Neural progenitor cell (in vitro differentiated cells): ENCODE measurements at regions not wholly inside any gene's neighbourhood (a gene's known extent, or its start where the extent isn't known, plus 50 kb on each side); places are given as distances from the start of the nearest gene placed in this dataset.

Experiments
- DNase-seq: peaks from one replicate; pipeline ENCODE4 v3.0.0-alpha.2; 2016; ENCODE audit warnings: low spot score
- H2AFZ ChIP-seq: fragments of 200-600 bp; sonication (generic); replicated peaks from 2 replicates; pipeline ENCODE4 v1.6.1; 2016; ENCODE audit warnings: antibody characterized with exemption
- H3F3A ChIP-seq: fragments of 200-600 bp; sonication (generic); 2 replicates; pipeline ENCODE4 v1.6.1; 2016; ENCODE audit warnings: antibody characterized with exemption, low read depth
- H3K27ac ChIP-seq: fragments of 200-600 bp; sonication (generic); 2 replicates; pipeline ENCODE4 v1.5.1; 2016; ENCODE audit warnings: mild to moderate bottlenecking
- H3K27me3 ChIP-seq: fragments of 200-600 bp; sonication (generic); 2 replicates; pipeline ENCODE4 v1.6.1; 2016; ENCODE audit warnings: mild to moderate bottlenecking, moderate library complexity
- H3K36me3 ChIP-seq: fragments of 200-600 bp; sonication (generic); 2 replicates; pipeline ENCODE4 v1.5.1; 2016
- H3K4me1 ChIP-seq: fragments of 200-600 bp; sonication (generic); 2 replicates; pipeline ENCODE4 v1.6.1; 2016; ENCODE audit warnings: mixed run types
- H3K4me2 ChIP-seq: fragments of 200-600 bp; sonication (generic); 2 replicates; pipeline ENCODE4 v1.6.1; 2016
- H3K4me3 ChIP-seq: fragments of 200-600 bp; sonication (generic); 2 replicates; pipeline ENCODE4 v1.5.1; 2016
- H3K79me2 ChIP-seq: fragments of 200-600 bp; sonication (generic); 2 replicates; pipeline ENCODE4 v1.6.1; 2016; ENCODE audit warnings: low read depth
- H3K9ac ChIP-seq: fragments of 200-600 bp; sonication (generic); 2 replicates; pipeline ENCODE4 v1.6.1; 2016
- H3K9me3 ChIP-seq: fragments of 200-600 bp; sonication (generic); 2 replicates; pipeline ENCODE4 v1.5.1; 2016; ENCODE audit warnings: low read depth
- H4K20me1 ChIP-seq: fragments of 200-600 bp; sonication (generic); 2 replicates; pipeline ENCODE4 v1.6.1; 2016; ENCODE audit warnings: low read depth
- H3K27ac Mint-ChIP-seq: 3 replicates; pipeline ENCODE4 v1.8.0; 2021; ENCODE audit warnings: mixed read lengths
- H3K27me3 Mint-ChIP-seq: 2 replicates; pipeline ENCODE4 v1.8.0; 2022; ENCODE audit warnings: low read depth, mild to moderate bottlenecking, inconsistent platforms, moderate library complexity, mixed read lengths; ENCODE audit not compliant: insufficient read depth
- H3K36me3 Mint-ChIP-seq: 3 replicates; pipeline ENCODE4 v1.8.0; 2021; ENCODE audit warnings: mixed read lengths
- H3K4me1 Mint-ChIP-seq: 3 replicates; pipeline ENCODE4 v1.8.0; 2021; ENCODE audit warnings: mixed read lengths
- H3K4me3 Mint-ChIP-seq: 3 replicates; pipeline ENCODE4 v1.8.0; 2021; ENCODE audit warnings: mild to moderate bottlenecking, moderate library complexity, mixed read lengths
- H3K9me3 Mint-ChIP-seq: 3 replicates; pipeline ENCODE4 v1.8.0; 2020; ENCODE audit warnings: mixed read lengths
- EZH2 ChIP-seq: fragments of 200-600 bp; sonication (generic); IDR thresholded peaks from 2 replicates; pipeline ENCODE4 v1.6.1; 2017; ENCODE audit warnings: antibody characterized with exemption, mild to moderate bottlenecking, moderate library complexity
- EZH2phosphoT487 ChIP-seq: fragments of 200-600 bp; sonication (generic); IDR thresholded peaks from 2 replicates; pipeline ENCODE4 v1.6.1; 2017; ENCODE audit warnings: antibody characterized with exemption
- TF ChIP-seq, protein P1 (sequence below): fragments of 200-600 bp; sonication (generic); IDR thresholded peaks from 2 replicates; pipeline ENCODE4 v1.5.1; 2017; ENCODE audit warnings: antibody characterized with exemption, mild to moderate bottlenecking

DNA sequence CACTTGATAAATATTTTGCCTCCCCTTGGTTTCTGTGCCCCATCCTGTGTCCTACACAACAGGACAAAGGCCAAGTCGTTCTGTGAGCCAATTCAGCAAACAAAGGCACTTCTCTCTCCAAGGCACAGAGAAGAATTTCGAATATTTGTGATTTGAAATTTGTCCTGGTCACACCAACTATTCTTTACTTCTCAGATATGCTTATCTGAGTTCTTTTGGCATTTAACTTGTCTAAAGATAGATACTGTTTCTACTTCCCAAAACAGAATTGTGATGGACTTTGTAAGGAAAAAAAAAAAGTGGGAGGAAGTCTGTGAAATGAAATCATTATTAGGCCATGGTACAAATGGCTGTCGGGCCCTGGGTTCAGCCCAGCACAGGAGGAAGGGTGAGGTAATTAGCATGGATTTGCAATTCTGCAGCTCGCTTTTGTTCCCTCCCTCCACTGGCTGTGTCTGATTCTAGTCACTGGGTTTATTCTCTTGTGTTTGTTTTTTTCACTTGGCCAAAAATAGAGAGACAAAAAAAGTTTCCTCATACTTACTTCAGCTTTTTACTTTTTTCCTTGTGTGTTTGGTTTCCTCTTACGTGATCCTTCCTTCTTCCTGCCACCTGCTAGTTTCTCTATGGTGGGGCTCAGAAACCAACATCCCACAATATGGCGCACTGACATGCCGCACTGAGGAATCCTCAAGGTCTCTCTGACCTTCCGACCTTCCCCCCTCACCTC, 108.2 kb upstream of the MKLN1 start:
- TF ChIP-seq EZH2 (no peak), EZH2phosphoT487 (no peak)
- TF ChIP-seq, protein P1, sequence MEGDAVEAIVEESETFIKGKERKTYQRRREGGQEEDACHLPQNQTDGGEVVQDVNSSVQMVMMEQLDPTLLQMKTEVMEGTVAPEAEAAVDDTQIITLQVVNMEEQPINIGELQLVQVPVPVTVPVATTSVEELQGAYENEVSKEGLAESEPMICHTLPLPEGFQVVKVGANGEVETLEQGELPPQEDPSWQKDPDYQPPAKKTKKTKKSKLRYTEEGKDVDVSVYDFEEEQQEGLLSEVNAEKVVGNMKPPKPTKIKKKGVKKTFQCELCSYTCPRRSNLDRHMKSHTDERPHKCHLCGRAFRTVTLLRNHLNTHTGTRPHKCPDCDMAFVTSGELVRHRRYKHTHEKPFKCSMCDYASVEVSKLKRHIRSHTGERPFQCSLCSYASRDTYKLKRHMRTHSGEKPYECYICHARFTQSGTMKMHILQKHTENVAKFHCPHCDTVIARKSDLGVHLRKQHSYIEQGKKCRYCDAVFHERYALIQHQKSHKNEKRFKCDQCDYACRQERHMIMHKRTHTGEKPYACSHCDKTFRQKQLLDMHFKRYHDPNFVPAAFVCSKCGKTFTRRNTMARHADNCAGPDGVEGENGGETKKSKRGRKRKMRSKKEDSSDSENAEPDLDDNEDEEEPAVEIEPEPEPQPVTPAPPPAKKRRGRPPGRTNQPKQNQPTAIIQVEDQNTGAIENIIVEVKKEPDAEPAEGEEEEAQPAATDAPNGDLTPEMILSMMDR = no peak
- no peaks in the 10 kb centered on the region for H3K36me3 Mint-ChIP-seq

DNA sequence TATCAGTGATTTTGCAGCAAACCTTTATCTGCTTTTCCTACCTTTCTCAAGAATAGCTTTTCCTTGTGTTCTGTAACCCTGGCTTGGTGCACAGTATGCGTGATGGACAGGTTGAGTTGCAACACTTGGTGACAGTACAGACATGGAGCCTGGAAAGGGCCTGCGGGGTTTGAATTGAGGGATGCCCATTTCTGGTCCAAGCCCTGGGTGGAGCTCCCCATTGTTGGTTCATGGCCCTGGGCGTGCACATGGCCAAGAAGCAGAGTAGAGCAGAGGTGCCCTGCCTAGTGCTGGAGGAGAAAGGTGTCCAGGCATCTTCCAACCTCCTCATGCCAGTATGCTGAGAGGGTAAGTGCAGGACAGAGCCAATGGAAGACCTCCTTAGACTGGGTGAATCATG, 106.6 kb upstream of the MKLN1 start:
- H3K27ac Mint-ChIP-seq = no peak overlapping the region
- no peaks in the 10 kb centered on the region for H3K27me3 Mint-ChIP-seq
- Histone ChIP-seq H3K27ac (no peak overlapping the region), H3K9ac (no peak overlapping the region), H3K79me2 (no peaks in the 10 kb centered on the region), H3K4me3 (no peak overlapping the region), H3K4me1 (peaks cover 16% of the 10 kb centered on the region), H3F3A (no peaks in the 10 kb centered on the region), H2AFZ (no peak overlapping the region), H3K4me2 (no peak overlapping the region), H4K20me1 (no peaks in the 10 kb centered on the region), H3K27me3 (no peaks in the 10 kb centered on the region), H3K9me3 (no peaks in the 10 kb centered on the region), H3K36me3 (no peaks in the 10 kb centered on the region)
- TF ChIP-seq EZH2 = no peak
- no peak for TF ChIP-seq EZH2phosphoT487
- TF ChIP-seq, protein P1 = no peak
- H3K4me1 Mint-ChIP-seq = peaks cover 18% of the 10 kb centered on the region
- no peak overlapping the region for H3K4me3 Mint-ChIP-seq
- H3K36me3 Mint-ChIP-seq = no peaks in the 10 kb centered on the region
- DNase-seq = no peak
- H3K9me3 Mint-ChIP-seq = no peaks in the 10 kb centered on the region

More for the DNA sequence above, 108.2 kb upstream of the MKLN1 start:
- no peaks in the 10 kb centered on the region for H3K27me3 ChIP-seq
- no peaks in the 10 kb centered on the region for H3K36me3 ChIP-seq
- H3K4me3 Mint-ChIP-seq = no peak overlapping the region
- H3K27me3 Mint-ChIP-seq = no peaks in the 10 kb centered on the region
- H3K9me3 ChIP-seq = no peaks in the 10 kb centered on the region
- H3F3A ChIP-seq = no peaks in the 10 kb centered on the region
- H3K4me1 ChIP-seq = peaks cover 16% of the 10 kb centered on the region
- no peak overlapping the region for H3K4me3 ChIP-seq
- no peak overlapping the region for H3K4me2 ChIP-seq
- peaks cover 17% of the 10 kb centered on the region for H3K4me1 Mint-ChIP-seq
- peak overlapping the region; percentile 22 for H3K27ac Mint-ChIP-seq
- no peaks in the 10 kb centered on the region for H3K9me3 Mint-ChIP-seq
- no peaks in the 10 kb centered on the region for H4K20me1 ChIP-seq
- no peaks in the 10 kb centered on the region for H3K79me2 ChIP-seq
- peak overlapping the region; percentile 47 for H2AFZ ChIP-seq
- H3K27ac ChIP-seq = no peak overlapping the region
- H3K9ac ChIP-seq = no peak overlapping the region
- DNase-seq = no peak

- H3K79me2 ChIP-seq = no peaks in the 10 kb centered on the region
- DNase-seq = no peak
- H3K27me3 Mint-ChIP-seq = no peaks in the 10 kb centered on the region
These were observed 105.5 kb upstream of the MKLN1 start for GRCh38 chr7:131222171-131222570.

More at GRCh38 chr7:131222171-131222570, 105.5 kb upstream of the MKLN1 start:
- no peak overlapping the region for H3K27ac ChIP-seq
- H3K27me3 ChIP-seq = no peaks in the 10 kb centered on the region
- no peak overlapping the region for H2AFZ ChIP-seq
- H3K36me3 Mint-ChIP-seq = no peaks in the 10 kb centered on the region
- H3K4me3 ChIP-seq = no peak overlapping the region
- TF ChIP-seq, protein P1 = no peak
- TF ChIP-seq EZH2 = no peak
- TF ChIP-seq EZH2phosphoT487 = no peak
- H3F3A ChIP-seq = no peaks in the 10 kb centered on the region
- H3K27ac Mint-ChIP-seq = no peak overlapping the region
- no peak overlapping the region for H3K4me2 ChIP-seq
- no peaks in the 10 kb centered on the region for H3K9me3 Mint-ChIP-seq
- H4K20me1 ChIP-seq = no peaks in the 10 kb centered on the region
- peaks cover 16% of the 10 kb centered on the region for H3K4me1 ChIP-seq
- H3K4me1 Mint-ChIP-seq = peaks cover 19% of the 10 kb centered on the region
- H3K9me3 ChIP-seq = no peaks in the 10 kb centered on the region
- H3K36me3 ChIP-seq = no peaks in the 10 kb centered on the region
- no peak overlapping the region for H3K9ac ChIP-seq
- no peak overlapping the region for H3K4me3 Mint-ChIP-seq
